ENCODE measurements at regions not wholly inside any gene's neighbourhood (a gene's known extent, or its start where the extent isn't known, plus 50 kb on each side); places are given as distances from the start of the nearest gene placed in this dataset.
"Not testable (repeated sequence)": the region's sequence is repeated elsewhere in the genome, so short reads cannot be mapped to it uniquely, and the experiment has no call there.

- DNase-seq, result no peak
These were observed 377.6 kb downstream of the POM121L12 start for GRCh38 chr7:53413021-53413420.

GRCh38 chr7:53415816-53416215 is 380.4 kb downstream of the POM121L12 start:
- no peak for DNase-seq

GRCh38 chr7:53418834-53419482 is 383.5 kb downstream of the POM121L12 start:
- DNase-seq, result no peak

GRCh38 chr7:53420550-53420949 is 385.1 kb downstream of the POM121L12 start:
- DNase-seq, result no peak

- DNase-seq, result no peak
These were observed 386.9 kb downstream of the POM121L12 start for GRCh38 chr7:53422291-53422690.

- no peak for DNase-seq
These were observed 390.8 kb downstream of the POM121L12 start for GRCh38 chr7:53426145-53426750.

- no peak for DNase-seq
These were observed 392.6 kb downstream of the POM121L12 start for GRCh38 chr7:53428045-53428444.

GRCh38 chr7:53431901-53432300 is 396.5 kb downstream of the POM121L12 start:
- DNase-seq, result no peak

GRCh38 chr7:53437336-53437735 is 401.9 kb downstream of the POM121L12 start:
- no peak for DNase-seq

GRCh38 chr7:53446170-53446569 is 410.7 kb downstream of the POM121L12 start:
- no peak for DNase-seq

GRCh38 chr7:53458636-53459035 is 423.2 kb downstream of the POM121L12 start:
- DNase-seq, result no peak

GRCh38 chr7:53466371-53466770 is 430.9 kb downstream of the POM121L12 start:
- no peak for DNase-seq

GRCh38 chr7:53470336-53470970 is 435.0 kb downstream of the POM121L12 start:
- DNase-seq, result no peak

GRCh38 chr7:53473371-53473770 is 437.9 kb downstream of the POM121L12 start:
- DNase-seq, result no peak

- DNase-seq, result no peak
These were observed 440.3 kb downstream of the POM121L12 start for GRCh38 chr7:53475776-53476175.

- no peak for DNase-seq
These were observed 441.1 kb downstream of the POM121L12 start for GRCh38 chr7:53476566-53476965.

- DNase-seq, result no peak
These were observed 449.9 kb downstream of the POM121L12 start for GRCh38 chr7:53485354-53485753.

- no peak for DNase-seq
These were observed 455.6 kb downstream of the POM121L12 start for GRCh38 chr7:53491051-53491450.

- DNase-seq, result not testable (repeated sequence)
These were observed 459.7 kb downstream of the POM121L12 start for GRCh38 chr7:53495181-53495580.

- DNase-seq, result no peak
These were observed 464.6 kb downstream of the POM121L12 start for GRCh38 chr7:53500076-53500475.

- no peak for DNase-seq
These were observed 469.5 kb downstream of the POM121L12 start for GRCh38 chr7:53504914-53505313.

GRCh38 chr7:53518319-53518718 is 482.9 kb downstream of the POM121L12 start:
- no peak for DNase-seq

GRCh38 chr7:53520841-53521240 is 485.4 kb downstream of the POM121L12 start:
- no peak for DNase-seq

GRCh38 chr7:53521638-53522184 is 486.3 kb downstream of the POM121L12 start:
- DNase-seq, result no peak
